SK-N-SH (cell line): ENCODE measurements at regions not wholly inside any gene's neighbourhood (a gene's known extent, or its start where the extent isn't known, plus 50 kb on each side); places are given as distances from the start of the nearest gene placed in this dataset.

ENCODE experiments used
- CTCF ChIA-PET: fragments of 300-600, 350-600 bp; formaldehyde crosslinking; extraction: SDS; loops from one replicate; lab custom pipeline; 2021; lab: Yijun Ruan, JAX
- POLR2A ChIA-PET: fragments of 350-600 bp; sonication (Branson Sonifier 250); formaldehyde crosslinking; extraction: SDS; loops from one replicate; lab custom pipeline; 2020; ENCODE audit warnings: antibody characterized with exemption, inconsistent platforms; lab: Yijun Ruan, JAX
- DNase-seq: peaks from one replicate; pipeline ENCODE4 v3.0.0; 2012
- H2AFZ ChIP-seq: fragments of 200-600 bp; sonication (generic); 2 replicates; pipeline ENCODE4 v1.8.1; 2016; ENCODE audit warnings: antibody characterized with exemption, mild to moderate bottlenecking, low read depth
- H3F3A ChIP-seq: fragments of 200-600 bp; sonication (generic); replicated peaks from 2 replicates; pipeline ENCODE3; 2016; ENCODE audit warnings: antibody characterized with exemption, mild to moderate bottlenecking; ENCODE audit not compliant: insufficient read depth
- H3K27ac ChIP-seq, 2 experiments: fragments of 200-500 bp in 1 of 2; fragments of 200-600 bp in 1 of 2; sonication (Bioruptor generic) in 1 of 2; sonication (generic), shearing (Covaris generic) in 1 of 2; 2 replicates each; pipeline versions ENCODE4 v1.5.1 to v1.6.1; 2014 to 2016; ENCODE audit warnings: low read depth in 2 of 2, inconsistent platforms in 1 of 2, low read length in 1 of 2, mild to moderate bottlenecking in 1 of 2, mixed read lengths in 1 of 2
- H3K27me3 ChIP-seq: fragments of 200-600 bp; sonication (generic), shearing (Covaris generic); 2 replicates; pipeline ENCODE4 v1.6.1; 2016; ENCODE audit warnings: mixed run types; ENCODE audit not compliant: insufficient read depth
- H3K36me3 ChIP-seq, 2 experiments: fragments of 200-500 bp in 1 of 2; fragments of 200-600 bp in 1 of 2; sonication (Bioruptor generic) in 1 of 2; sonication (generic) in 1 of 2; replicated peaks in 1 of 2; 2 replicates each; pipeline versions ENCODE3 to v1.5.1; 2014 to 2016; ENCODE audit warnings: low read length in 1 of 2, mild to moderate bottlenecking in 1 of 2; ENCODE audit not compliant: insufficient read depth in 2 of 2, control insufficient read depth in 1 of 2
- H3K4me1 ChIP-seq, 2 experiments: fragments of 200-500 bp in 1 of 2; fragments of 200-600 bp in 1 of 2; sonication (Bioruptor generic) in 1 of 2; sonication (generic), shearing (Covaris generic) in 1 of 2; 2 replicates each; pipeline versions ENCODE4 v1.5.1 to v1.6.1; 2014 to 2016; ENCODE audit warnings: low read depth in 1 of 2, low read length in 1 of 2, mixed run types in 1 of 2; ENCODE audit not compliant: insufficient read depth in 2 of 2, control insufficient read depth in 1 of 2
- H3K4me2 ChIP-seq: fragments of 200-600 bp; sonication (generic), shearing (Covaris generic); 2 replicates; pipeline ENCODE4 v1.6.1; 2017; ENCODE audit warnings: mixed run types
- H3K4me3 ChIP-seq, 2 experiments: fragments of 200-500 bp in 1 of 2; fragments of 200-600 bp in 1 of 2; sonication (Bioruptor generic) in 1 of 2; sonication (generic), shearing (Covaris generic) in 1 of 2; 2 replicates each; pipeline versions ENCODE4 v1.5.1 to v1.8.1; 2014 to 2016; ENCODE audit warnings: low read depth in 2 of 2, inconsistent platforms in 1 of 2, low read length in 1 of 2, mild to moderate bottlenecking in 1 of 2, mixed read lengths in 1 of 2, moderate library complexity in 1 of 2
- H3K79me2 ChIP-seq: fragments of 200-600 bp; sonication (generic); 2 replicates; pipeline ENCODE4 v1.8.1; 2017; ENCODE audit warnings: mild to moderate bottlenecking; ENCODE audit not compliant: insufficient read depth
- H3K9ac ChIP-seq: fragments of 200-600 bp; sonication (generic); 2 replicates; pipeline ENCODE4 v1.6.1; 2017; ENCODE audit warnings: mixed run types
- H3K9me2 ChIP-seq: fragments of 200-600 bp; sonication (generic); 2 replicates; pipeline ENCODE4 v1.6.1; 2017; ENCODE audit warnings: mixed run types
- H3K9me3 ChIP-seq: fragments of 200-600 bp; sonication (generic); 2 replicates; pipeline ENCODE4 v1.6.1; 2017; ENCODE audit warnings: mixed run types, mild to moderate bottlenecking, moderate library complexity
- H4K20me1 ChIP-seq: fragments of 200-600 bp; sonication (generic); 2 replicates; pipeline ENCODE4 v1.6.1; 2017; ENCODE audit warnings: mild to moderate bottlenecking, mixed run types; ENCODE audit not compliant: insufficient read depth
- CTCF ChIP-seq: fragments of 200-600 bp; sonication (generic); IDR thresholded peaks from 2 replicates; pipeline ENCODE4 v1.6.1; 2017; ENCODE audit warnings: antibody characterized with exemption, mild to moderate bottlenecking, moderate library complexity
- ELF1 ChIP-seq: IDR thresholded peaks from 2 replicates; pipeline ENCODE4 v1.4.0; 2012
- FOSL2 ChIP-seq: IDR thresholded peaks from 2 replicates; pipeline ENCODE4 v1.4.0; 2012; ENCODE audit warnings: low read depth, mild to moderate bottlenecking, moderate library complexity, borderline replicate concordance
- GABPA ChIP-seq: IDR thresholded peaks from 2 replicates; pipeline ENCODE4 v1.4.0; 2012; ENCODE audit warnings: low read depth, mild to moderate bottlenecking
- IRF3 ChIP-seq: fragments of 150-350 bp; IDR thresholded peaks from 2 replicates; pipeline ENCODE4 v1.6.1; 2016; ENCODE audit warnings: mild to moderate bottlenecking, low read depth, low read length
- MAX ChIP-seq: IDR thresholded peaks from 2 replicates; pipeline ENCODE4 v1.4.0; 2012; ENCODE audit warnings: low read depth
- NRF1 ChIP-seq: IDR thresholded peaks from 2 replicates; pipeline ENCODE4 v1.6.1; 2012; ENCODE audit warnings: low read depth, mild to moderate bottlenecking, low read length
- PBX3 ChIP-seq: IDR thresholded peaks from 2 replicates; pipeline ENCODE4; 2012
- POLR2AphosphoS5 ChIP-seq: IDR thresholded peaks from 2 replicates; pipeline ENCODE4 v1.6.1; 2012; ENCODE audit warnings: low read depth, low read length
- RAD21 ChIP-seq: IDR thresholded peaks from 2 replicates; pipeline ENCODE4 v1.6.1; 2012; ENCODE audit warnings: mild to moderate bottlenecking, low read length
- RCOR1 ChIP-seq: fragments of 150-350 bp; IDR thresholded peaks from 2 replicates; pipeline ENCODE4 v1.6.1; 2017; ENCODE audit warnings: antibody characterized with exemption, low read length
- REST ChIP-seq: IDR thresholded peaks from 2 replicates; pipeline ENCODE4 v1.6.1; 2012; ENCODE audit warnings: mild to moderate bottlenecking, low read depth, low read length, moderate library complexity
- SIN3A ChIP-seq: IDR thresholded peaks from 2 replicates; pipeline ENCODE4 v1.6.1; 2012; ENCODE audit warnings: low read depth, mild to moderate bottlenecking, low read length, moderate library complexity, borderline replicate concordance
- TAF1 ChIP-seq: IDR thresholded peaks from 2 replicates; pipeline ENCODE4 v1.6.1; 2012; ENCODE audit warnings: low read depth, mild to moderate bottlenecking, low read length, moderate library complexity, borderline replicate concordance
- TEAD4 ChIP-seq: IDR thresholded peaks from 2 replicates; pipeline ENCODE4 v1.4.0; 2012; ENCODE audit warnings: mild to moderate bottlenecking, borderline replicate concordance; ENCODE audit not compliant: insufficient read depth
- USF2 ChIP-seq: fragments of 150-350 bp; IDR thresholded peaks from 2 replicates; pipeline ENCODE4 v1.6.1; 2017; ENCODE audit warnings: antibody characterized with exemption, low read length, low read depth, borderline replicate concordance
- YY1 ChIP-seq: IDR thresholded peaks from 2 replicates; pipeline ENCODE4 v1.4.0; 2012; ENCODE audit warnings: low read depth, mild to moderate bottlenecking
- WGBS: methylation state at CpG from one replicate; pipeline ENCODE4 v1.1.6; 2017; ENCODE audit warnings: low lambda C conversion rate; 5-methylcytosine and 5-hydroxymethylcytosine counted together

GRCh38 chr22:48532986-48533385 is 1294.7 kb downstream of the BRD1 start:
- no peak overlapping the region for H3K4me3 ChIP-seq
- no peak overlapping the region for H3K4me2 ChIP-seq
- no peaks in the 10 kb centered on the region for H3K9me2 ChIP-seq
- H3K27me3 ChIP-seq = no peaks in the 10 kb centered on the region; the same call in 1 of the 2 replicates
- no peak for DNase-seq
- H3K9ac ChIP-seq = no peak overlapping the region
- 24% methylated on average over 9 of the region's 12 CpGs for WGBS
- H4K20me1 ChIP-seq = no peaks in the 10 kb centered on the region
- H3K36me3 ChIP-seq = no peaks in the 10 kb centered on the region
- POLR2A ChIA-PET = no interaction called here
- H3K27ac ChIP-seq = no peak overlapping the region
- H3K4me1 ChIP-seq = no peaks in the 10 kb centered on the region
- no peak overlapping the region for H2AFZ ChIP-seq
- CTCF ChIA-PET = no interaction called here
- H3F3A ChIP-seq = no peaks in the 10 kb centered on the region
- H3K9me3 ChIP-seq = no peaks in the 10 kb centered on the region
- no peaks in the 10 kb centered on the region for H3K79me2 ChIP-seq
- no peak for TF ChIP-seq REST
- no peak for TF ChIP-seq CTCF
- no peak for TF ChIP-seq NRF1
- no peak for TF ChIP-seq RAD21
- TF ChIP-seq TEAD4 = no peak
- no peak for TF ChIP-seq USF2
- TF ChIP-seq ELF1 = no peak
- TF ChIP-seq MAX = no peak
- no peak for TF ChIP-seq GABPA
- TF ChIP-seq RCOR1 = no peak
- TF ChIP-seq IRF3 = no peak
- TF ChIP-seq YY1 = no peak
- no peak for TF ChIP-seq TAF1
- no peak for TF ChIP-seq FOSL2
- TF ChIP-seq SIN3A = no peak
- TF ChIP-seq PBX3 = no peak
- no peak for TF ChIP-seq POLR2AphosphoS5
- TF ChIP-seq, all 33 proteins: peak for 0
